Adrenal gland (tissue), 5 donors: ENCODE measurements at regions not wholly inside any gene's neighbourhood (a gene's known extent, or its start where the extent isn't known, plus 50 kb on each side); places are given as distances from the start of the nearest gene placed in this dataset.

Experiments
- CTCF ChIP-seq, 6 experiments: fragments of 450-650 bp in 4 of 6; fragments of 200-600 bp in 2 of 6; sonication (generic) in 1 of 6; IDR thresholded peaks; 1 replicate in 5 of 6; 2 replicates in 1 of 6; pipeline versions ENCODE4 v1.5.1 to v1.8.0; 2016 to 2021; ENCODE audit warnings: antibody characterized with exemption in 6 of 6, mild to moderate bottlenecking in 2 of 6, moderate library complexity in 1 of 6
- POLR2A ChIP-seq, 2 donors: fragments of 450-650 bp; IDR thresholded peaks; one replicate each; pipeline ENCODE4 v1.6.1; 2017; ENCODE audit warnings: antibody characterized with exemption in 2 of 2, mild to moderate bottlenecking in 2 of 2, moderate library complexity in 1 of 2
- donor health status: DM: no; HTN: no; CAD: no.

DNA sequence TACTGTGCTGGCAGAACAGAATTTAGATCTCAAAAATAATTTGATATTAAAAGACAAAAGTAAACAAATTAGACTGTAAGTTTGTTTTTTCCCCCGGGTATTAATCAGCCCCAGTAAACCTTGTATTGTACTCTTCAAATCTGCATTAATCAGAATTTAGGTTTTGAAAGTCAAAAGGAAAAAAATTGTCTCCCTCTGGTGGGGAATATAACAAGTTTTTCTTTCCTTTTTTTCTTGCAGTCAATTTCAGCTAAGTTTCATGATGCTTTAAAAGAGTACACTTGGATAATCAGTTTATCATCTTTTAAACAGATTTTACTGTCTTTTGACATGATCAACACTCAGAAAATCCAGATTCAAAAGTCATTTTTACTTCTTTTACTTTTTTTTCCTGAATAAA lies 134.5 kb upstream of the PKN2 start:
- TF ChIP-seq CTCF (IDR thresholded peaks at IDR 0.05) = peak in 1 of 6 experiments; percentile 31
- no peak for TF ChIP-seq POLR2A (IDR thresholded peaks at IDR 0.05)
